ENCODE measurements at regions not wholly inside any gene's neighbourhood (a gene's known extent, or its start where the extent isn't known, plus 50 kb on each side); places are given as distances from the start of the nearest gene placed in this dataset.
"Not testable (repeated sequence)": the region's sequence is repeated elsewhere in the genome, so short reads cannot be mapped to it uniquely, and the experiment has no call there.

GRCh38 chr7:64469673-64470072, 93.2 kb downstream of the ZNF680 start:
- Mint-ChIP-seq H3K9me3 (ENCODE audit: low read depth) (peaks cover 37% of the 10 kb centered on the region), H3K27ac (no peak overlapping the region), H3K36me3 (ENCODE audit: insufficient read depth) (peaks cover 3% of the 10 kb centered on the region), H3K27me3 (no peaks in the 10 kb centered on the region), H3K4me3 (ENCODE audit: low read depth) (no peak overlapping the region), H3K4me1 (ENCODE audit: low read depth) (no peaks in the 10 kb centered on the region)
- no peak for DNase-seq (ENCODE audit: low spot score, unreplicated experiment)
- no peak for TF ChIP-seq CTCF (IDR thresholded peaks at IDR 0.05; ENCODE audit: unreplicated experiment)

- no peak for TF ChIP-seq CTCF (IDR thresholded peaks at IDR 0.05; ENCODE audit: unreplicated experiment)
- H3K27me3 Mint-ChIP-seq: no peaks in the 10 kb centered on the region
- H3K4me1 Mint-ChIP-seq (ENCODE audit: low read depth): no peaks in the 10 kb centered on the region
- DNase-seq (ENCODE audit: low spot score, unreplicated experiment): no peak
- H3K9me3 Mint-ChIP-seq (ENCODE audit: low read depth): peaks cover 44% of the 10 kb centered on the region
- H3K4me3 Mint-ChIP-seq (ENCODE audit: low read depth): no peak overlapping the region
- peaks cover 3% of the 10 kb centered on the region for H3K36me3 Mint-ChIP-seq (ENCODE audit: insufficient read depth)
- H3K27ac Mint-ChIP-seq: no peak overlapping the region
These were observed 97.3 kb downstream of the ZNF680 start for GRCh38 chr7:64465551-64465950.

GRCh38 chr7:64463636-64464375, 99.1 kb downstream of the ZNF680 start:
- peaks cover 3% of the 10 kb centered on the region for H3K36me3 Mint-ChIP-seq (ENCODE audit: insufficient read depth)
- H3K4me1 Mint-ChIP-seq (ENCODE audit: low read depth): no peaks in the 10 kb centered on the region
- DNase-seq (ENCODE audit: low spot score, unreplicated experiment): no peak
- no peak overlapping the region for H3K4me3 Mint-ChIP-seq (ENCODE audit: low read depth)
- no peak for TF ChIP-seq CTCF (IDR thresholded peaks at IDR 0.05; ENCODE audit: unreplicated experiment)
- H3K27ac Mint-ChIP-seq: no peak overlapping the region
- H3K9me3 Mint-ChIP-seq (ENCODE audit: low read depth): peaks cover 34% of the 10 kb centered on the region
- no peaks in the 10 kb centered on the region for H3K27me3 Mint-ChIP-seq

- H3K27me3 Mint-ChIP-seq; H3K27ac Mint-ChIP-seq; DNase-seq (ENCODE audit: low spot score, unreplicated experiment); H3K4me1 Mint-ChIP-seq (ENCODE audit: low read depth); H3K36me3 Mint-ChIP-seq (ENCODE audit: insufficient read depth); H3K4me3 Mint-ChIP-seq (ENCODE audit: low read depth): not testable (repeated sequence)
- H3K9me3 Mint-ChIP-seq (ENCODE audit: low read depth): peaks cover 34% of the 10 kb centered on the region
These were observed 103.0 kb downstream of the ZNF680 start for GRCh38 chr7:64459858-64460257.

GRCh38 chr7:64433590-64433989, 119.8 kb downstream of the ZNF736 start:
- H3K4me1 Mint-ChIP-seq (ENCODE audit: low read depth): no peaks in the 10 kb centered on the region
- peaks cover 2% of the 10 kb centered on the region for H3K36me3 Mint-ChIP-seq (ENCODE audit: insufficient read depth)
- H3K4me3 Mint-ChIP-seq (ENCODE audit: low read depth): no peak overlapping the region
- H3K9me3 Mint-ChIP-seq (ENCODE audit: low read depth): peaks cover 41% of the 10 kb centered on the region
- no peak overlapping the region for H3K27ac Mint-ChIP-seq
- DNase-seq (ENCODE audit: low spot score, unreplicated experiment): no peak
- H3K27me3 Mint-ChIP-seq: no peaks in the 10 kb centered on the region
- TF ChIP-seq CTCF (IDR thresholded peaks at IDR 0.05; ENCODE audit: unreplicated experiment): no peak

GRCh38 chr7:64431838-64432237, 118.1 kb downstream of the ZNF736 start:
- peaks cover 43% of the 10 kb centered on the region for H3K9me3 Mint-ChIP-seq (ENCODE audit: low read depth)
- no peak overlapping the region for H3K4me3 Mint-ChIP-seq (ENCODE audit: low read depth)
- no peaks in the 10 kb centered on the region for H3K4me1 Mint-ChIP-seq (ENCODE audit: low read depth)
- no peak for TF ChIP-seq CTCF (IDR thresholded peaks at IDR 0.05; ENCODE audit: unreplicated experiment)
- no peak for DNase-seq (ENCODE audit: low spot score, unreplicated experiment)
- peaks cover 2% of the 10 kb centered on the region for H3K36me3 Mint-ChIP-seq (ENCODE audit: insufficient read depth)
- no peaks in the 10 kb centered on the region for H3K27me3 Mint-ChIP-seq
- H3K27ac Mint-ChIP-seq: no peak overlapping the region
